Sigmoid colon (tissue), 4 donors: ENCODE measurements at regions not wholly inside any gene's neighbourhood (a gene's known extent, or its start where the extent isn't known, plus 50 kb on each side); places are given as distances from the start of the nearest gene placed in this dataset.

ENCODE experiments used
- POLR2A ChIP-seq, 2 donors: fragments of 450-650 bp; IDR thresholded peaks; one replicate each; pipeline ENCODE4 v1.6.1; 2016; ENCODE audit warnings: antibody characterized with exemption in 2 of 2, mild to moderate bottlenecking in 2 of 2, moderate library complexity in 2 of 2
- POLR2AphosphoS5 ChIP-seq, 4 donors: sonication (generic); formaldehyde crosslinking; IDR thresholded peaks; one replicate each; pipeline ENCODE4 v1.6.1; 2017; ENCODE audit warnings: antibody characterized with exemption in 4 of 4
- TF ChIP-seq, protein P1 (sequence below), 4 experiments: fragments of 450-650 bp in 3 of 4; fragments of 200-600 bp in 1 of 4; IDR thresholded peaks; one replicate each; pipeline ENCODE4 v1.5.1; 2016 to 2019; ENCODE audit warnings: antibody characterized with exemption in 4 of 4, mild to moderate bottlenecking in 3 of 4, moderate library complexity in 2 of 4

DNA sequence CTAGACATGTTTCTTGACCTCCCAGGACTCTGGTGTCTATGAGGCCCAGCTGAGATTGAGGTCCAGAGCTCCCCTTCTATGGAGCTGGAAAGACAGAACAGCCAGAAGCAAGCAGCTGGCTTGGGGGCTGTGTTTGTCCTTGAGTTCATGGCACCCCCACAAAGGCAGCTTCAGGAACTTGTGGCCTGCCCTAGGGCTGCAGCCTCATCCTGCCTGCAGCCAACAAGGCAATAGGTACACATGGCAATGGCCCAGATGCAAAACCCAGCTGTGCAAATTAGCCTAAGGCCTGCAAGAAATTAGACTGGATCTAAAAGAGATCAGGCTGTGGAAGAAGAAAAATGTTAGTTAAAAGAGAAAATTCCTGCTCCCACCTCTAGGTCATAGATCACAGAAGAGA is 131.7 kb upstream of the NALF2 start:
- TF ChIP-seq, protein P1, sequence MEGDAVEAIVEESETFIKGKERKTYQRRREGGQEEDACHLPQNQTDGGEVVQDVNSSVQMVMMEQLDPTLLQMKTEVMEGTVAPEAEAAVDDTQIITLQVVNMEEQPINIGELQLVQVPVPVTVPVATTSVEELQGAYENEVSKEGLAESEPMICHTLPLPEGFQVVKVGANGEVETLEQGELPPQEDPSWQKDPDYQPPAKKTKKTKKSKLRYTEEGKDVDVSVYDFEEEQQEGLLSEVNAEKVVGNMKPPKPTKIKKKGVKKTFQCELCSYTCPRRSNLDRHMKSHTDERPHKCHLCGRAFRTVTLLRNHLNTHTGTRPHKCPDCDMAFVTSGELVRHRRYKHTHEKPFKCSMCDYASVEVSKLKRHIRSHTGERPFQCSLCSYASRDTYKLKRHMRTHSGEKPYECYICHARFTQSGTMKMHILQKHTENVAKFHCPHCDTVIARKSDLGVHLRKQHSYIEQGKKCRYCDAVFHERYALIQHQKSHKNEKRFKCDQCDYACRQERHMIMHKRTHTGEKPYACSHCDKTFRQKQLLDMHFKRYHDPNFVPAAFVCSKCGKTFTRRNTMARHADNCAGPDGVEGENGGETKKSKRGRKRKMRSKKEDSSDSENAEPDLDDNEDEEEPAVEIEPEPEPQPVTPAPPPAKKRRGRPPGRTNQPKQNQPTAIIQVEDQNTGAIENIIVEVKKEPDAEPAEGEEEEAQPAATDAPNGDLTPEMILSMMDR (IDR thresholded peaks at IDR 0.05), result no peak
- TF ChIP-seq POLR2A (IDR thresholded peaks at IDR 0.05), result no peak
- no peak for TF ChIP-seq POLR2AphosphoS5 (IDR thresholded peaks at IDR 0.05)
